Memory B cell (primary cell): ENCODE measurements at regions not wholly inside any gene's neighbourhood (a gene's known extent, or its start where the extent isn't known, plus 50 kb on each side); places are given as distances from the start of the nearest gene placed in this dataset.

Experiments
- ATAC-seq: fragments of 150-1000 bp; cut with Tn5 transposase; 2 replicates; pipeline ENCODE4 v1.10.0; 2021; ENCODE audit warnings: low read depth, mild to moderate bottlenecking, moderate library complexity
- DNase-seq, 2 donors: peaks; one replicate each; pipeline ENCODE4 v3.0.0; 2022; ENCODE audit warnings: low spot score in 2 of 2
- H3K27ac Mint-ChIP-seq: one replicate; pipeline ENCODE4 v1.8.0; 2022; ENCODE audit warnings: mild to moderate bottlenecking, moderate library complexity, mixed read lengths
- H3K27me3 Mint-ChIP-seq: one replicate; pipeline ENCODE4 v1.8.0; 2022; ENCODE audit warnings: mixed read lengths
- H3K36me3 Mint-ChIP-seq: one replicate; pipeline ENCODE4 v1.8.0; 2022; ENCODE audit warnings: mild to moderate bottlenecking, mixed read lengths
- H3K4me1 Mint-ChIP-seq: one replicate; pipeline ENCODE4 v1.8.0; 2022; ENCODE audit warnings: mixed read lengths
- H3K4me3 Mint-ChIP-seq: one replicate; pipeline ENCODE4 v1.8.0; 2022; ENCODE audit warnings: mild to moderate bottlenecking, moderate library complexity, mixed read lengths
- H3K9me3 Mint-ChIP-seq: one replicate; pipeline ENCODE4 v1.8.0; 2022; ENCODE audit warnings: mixed read lengths

DNA sequence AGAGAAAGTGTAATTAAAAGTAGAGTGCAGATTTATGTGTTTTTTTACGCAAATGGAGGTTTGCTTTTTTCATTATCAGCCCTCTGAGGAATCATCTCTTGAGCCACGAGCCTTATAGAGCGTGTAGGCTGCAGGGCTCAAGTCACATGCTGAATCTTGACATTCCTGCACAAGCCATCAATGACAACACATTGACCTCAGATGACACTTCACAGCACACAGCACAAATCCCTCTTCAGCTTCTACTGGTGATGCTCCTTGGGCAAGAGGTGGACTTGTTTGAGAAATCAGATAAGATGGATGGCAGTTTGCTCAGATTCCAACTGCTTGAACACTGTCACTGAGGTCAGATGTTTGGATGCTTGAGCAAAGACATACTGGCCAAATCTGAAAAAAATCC lies 250.6 kb downstream of the SNCA start:
- no peaks in the 10 kb centered on the region for H3K9me3 Mint-ChIP-seq
- ATAC-seq (no peak), DNase-seq (no peak)
- no peak overlapping the region for H3K27ac Mint-ChIP-seq
- no peak overlapping the region for H3K4me3 Mint-ChIP-seq
- H3K4me1 Mint-ChIP-seq: no peaks in the 10 kb centered on the region
- H3K27me3 Mint-ChIP-seq: peaks cover 6% of the 10 kb centered on the region
- H3K36me3 Mint-ChIP-seq: no peaks in the 10 kb centered on the region

DNA sequence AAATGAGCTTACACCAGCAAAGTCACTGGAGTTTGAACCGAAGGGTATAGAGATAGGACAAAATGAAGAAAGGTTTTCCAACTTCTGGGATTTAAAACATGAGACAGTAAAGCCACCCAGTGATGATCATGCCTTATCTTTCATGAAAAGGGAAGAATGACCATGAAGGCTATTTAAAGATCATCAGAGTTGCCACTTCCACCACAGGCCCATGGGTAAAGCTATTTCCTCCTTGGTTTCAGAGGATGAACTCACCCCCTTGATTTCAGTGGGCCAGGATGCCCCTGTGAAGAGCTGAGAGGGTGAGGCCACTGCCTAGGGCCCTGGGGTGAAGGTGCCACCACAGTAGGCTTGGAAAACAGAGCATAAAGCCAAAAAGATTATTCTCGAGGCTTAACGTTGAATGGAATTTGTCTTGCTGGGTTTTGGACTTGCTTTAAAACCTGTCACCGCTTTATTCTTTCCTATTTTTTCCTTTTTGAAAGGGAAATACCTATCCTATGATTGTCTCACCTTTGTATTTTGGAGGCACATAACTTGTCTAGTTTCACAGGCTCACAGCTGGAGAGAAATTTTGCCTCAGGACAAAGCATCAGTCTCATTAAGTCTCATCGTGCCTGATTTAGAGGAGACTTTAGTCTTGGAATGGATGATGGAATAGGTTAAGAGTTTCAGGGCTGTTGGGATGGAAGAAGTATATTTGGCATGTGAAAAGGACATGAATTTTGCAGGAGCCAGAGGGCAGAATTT lies 254.0 kb downstream of the SNCA start:
- no peak overlapping the region for H3K27ac Mint-ChIP-seq
- H3K27me3 Mint-ChIP-seq: peaks cover 6% of the 10 kb centered on the region
- ATAC-seq (no peak), DNase-seq (no peak)
- H3K9me3 Mint-ChIP-seq: no peaks in the 10 kb centered on the region
- no peaks in the 10 kb centered on the region for H3K4me1 Mint-ChIP-seq
- H3K4me3 Mint-ChIP-seq: no peak overlapping the region
- H3K36me3 Mint-ChIP-seq: no peaks in the 10 kb centered on the region

DNA sequence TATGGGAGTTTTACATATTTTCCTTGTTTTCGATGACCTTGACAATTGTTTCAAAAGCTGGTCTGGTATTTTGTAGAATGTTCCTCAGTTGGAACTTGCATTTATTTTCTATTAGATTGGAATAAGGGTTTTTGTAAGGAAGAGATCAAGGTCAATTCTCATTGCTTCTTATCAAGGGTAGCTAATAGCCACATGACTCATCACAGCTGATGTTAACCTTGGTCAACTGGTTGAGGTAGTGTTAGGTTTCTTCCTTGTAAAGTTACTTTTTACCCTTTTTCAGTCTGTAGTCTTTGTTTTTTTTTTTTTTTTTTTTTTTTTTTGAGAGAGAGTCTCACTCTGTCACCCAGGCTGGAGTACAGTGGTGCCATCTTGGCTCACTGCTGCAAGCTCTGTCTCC lies 257.2 kb downstream of the SNCA start:
- H3K27me3 Mint-ChIP-seq: peaks cover 8% of the 10 kb centered on the region
- no peaks in the 10 kb centered on the region for H3K36me3 Mint-ChIP-seq
- peaks cover 3% of the 10 kb centered on the region for H3K9me3 Mint-ChIP-seq
- no peak overlapping the region for H3K4me3 Mint-ChIP-seq
- no peak overlapping the region for H3K27ac Mint-ChIP-seq
- no peaks in the 10 kb centered on the region for H3K4me1 Mint-ChIP-seq
- ATAC-seq (no peak), DNase-seq (no peak)

DNA sequence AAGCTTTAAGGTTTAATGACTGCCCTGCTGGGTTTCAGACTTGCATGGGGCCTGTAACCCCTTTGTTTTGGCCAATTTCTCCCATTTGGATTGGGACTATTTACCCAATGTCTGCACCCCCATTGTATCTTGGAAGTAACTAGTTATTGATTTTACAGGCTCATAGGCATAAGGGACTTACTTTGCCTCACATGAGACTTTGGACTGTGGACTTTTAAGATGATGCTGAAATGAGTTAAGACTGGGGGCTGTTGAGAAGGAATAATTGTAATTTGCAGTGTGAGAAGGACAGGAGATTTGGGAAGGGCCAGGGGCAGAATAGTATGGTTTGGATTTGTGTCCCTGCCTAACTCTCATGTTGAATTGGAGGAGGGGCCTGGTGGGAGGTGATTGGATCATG lies 260.7 kb downstream of the SNCA start:
- H3K27ac Mint-ChIP-seq: no peak overlapping the region

DNA sequence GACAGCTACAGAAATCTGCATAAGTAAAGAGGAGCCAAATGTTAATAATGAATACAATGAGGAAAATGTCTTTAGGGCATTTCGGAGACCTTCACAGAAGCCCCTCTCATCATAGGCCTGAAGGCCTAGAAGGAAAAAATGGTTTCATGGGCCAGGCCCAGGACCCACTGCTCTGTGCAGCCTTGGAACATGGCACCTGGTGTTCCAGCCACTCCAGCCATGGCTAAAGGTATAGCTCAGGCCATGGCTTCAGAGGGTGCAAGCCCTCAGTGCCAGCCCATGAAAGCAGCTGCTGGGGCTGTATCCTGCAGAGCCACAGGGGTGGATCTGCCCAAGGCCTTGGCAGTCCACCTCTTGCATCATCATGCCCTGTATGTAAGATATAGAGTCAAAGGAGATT lies 261.1 kb downstream of the SNCA start:
- Mint-ChIP-seq H3K27me3 (peaks cover 4% of the 10 kb centered on the region), H3K4me1 (no peaks in the 10 kb centered on the region), H3K36me3 (no peaks in the 10 kb centered on the region), H3K4me3 (no peak overlapping the region), H3K9me3 (peaks cover 3% of the 10 kb centered on the region), H3K27ac (no peak overlapping the region)
- DNase-seq: no peak
- ATAC-seq: no peak

More for the DNA sequence above, 260.7 kb downstream of the SNCA start:
- peaks cover 3% of the 10 kb centered on the region for H3K9me3 Mint-ChIP-seq
- no peaks in the 10 kb centered on the region for H3K4me1 Mint-ChIP-seq
- ATAC-seq (no peak), DNase-seq (no peak)
- peaks cover 3% of the 10 kb centered on the region for H3K27me3 Mint-ChIP-seq
- H3K36me3 Mint-ChIP-seq: no peaks in the 10 kb centered on the region
- H3K4me3 Mint-ChIP-seq: no peak overlapping the region

DNA sequence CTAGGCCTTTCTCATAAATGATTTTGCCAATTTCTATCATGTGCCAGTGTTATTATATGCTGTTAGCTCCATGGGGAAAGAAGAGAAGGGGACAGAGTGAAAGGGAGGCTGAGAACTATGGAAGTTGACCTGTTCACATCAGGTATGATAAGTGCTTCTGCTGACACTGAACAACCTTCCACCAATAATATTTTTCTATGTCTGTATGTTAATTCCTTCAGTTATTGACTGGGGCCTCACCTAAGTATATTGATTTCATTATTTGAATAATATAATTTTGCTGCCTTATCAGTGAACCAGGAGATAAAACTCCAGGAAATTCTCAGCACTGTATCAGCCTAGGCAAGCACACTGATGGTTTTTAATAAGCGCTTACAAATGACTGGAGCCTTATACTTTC lies 262.8 kb downstream of the SNCA start:
- H3K4me3 Mint-ChIP-seq: no peak overlapping the region
- no peaks in the 10 kb centered on the region for H3K36me3 Mint-ChIP-seq
- H3K4me1 Mint-ChIP-seq: no peaks in the 10 kb centered on the region
- H3K9me3 Mint-ChIP-seq: peaks cover 3% of the 10 kb centered on the region
- H3K27ac Mint-ChIP-seq: no peak overlapping the region
- DNase-seq: no peak
- ATAC-seq: no peak
- peaks cover 4% of the 10 kb centered on the region for H3K27me3 Mint-ChIP-seq

DNA sequence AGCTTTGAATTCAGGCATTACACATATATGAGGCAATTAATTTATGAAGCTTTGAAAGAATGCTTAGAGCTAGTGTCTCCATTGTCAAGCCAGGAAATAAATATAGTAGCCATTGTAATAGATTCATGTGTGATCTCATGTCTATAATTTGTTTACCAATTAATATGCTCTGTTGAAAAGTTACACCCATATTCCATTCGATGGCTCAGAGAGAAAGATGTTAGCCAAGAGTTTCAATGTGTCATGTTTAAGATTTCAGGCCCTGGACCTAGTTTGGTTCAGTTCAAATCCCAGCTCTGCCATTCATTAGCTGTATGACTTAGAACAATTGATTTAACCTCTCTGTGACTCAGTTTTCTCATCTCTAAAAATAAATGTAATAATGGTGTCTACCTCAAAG lies 263.3 kb downstream of the SNCA start:
- no peak overlapping the region for H3K27ac Mint-ChIP-seq
- no peaks in the 10 kb centered on the region for H3K4me1 Mint-ChIP-seq
- DNase-seq: no peak
- H3K4me3 Mint-ChIP-seq: no peak overlapping the region
- H3K36me3 Mint-ChIP-seq: no peaks in the 10 kb centered on the region
- no peak for ATAC-seq
- peaks cover 3% of the 10 kb centered on the region for H3K9me3 Mint-ChIP-seq
- H3K27me3 Mint-ChIP-seq: peaks cover 4% of the 10 kb centered on the region

DNA sequence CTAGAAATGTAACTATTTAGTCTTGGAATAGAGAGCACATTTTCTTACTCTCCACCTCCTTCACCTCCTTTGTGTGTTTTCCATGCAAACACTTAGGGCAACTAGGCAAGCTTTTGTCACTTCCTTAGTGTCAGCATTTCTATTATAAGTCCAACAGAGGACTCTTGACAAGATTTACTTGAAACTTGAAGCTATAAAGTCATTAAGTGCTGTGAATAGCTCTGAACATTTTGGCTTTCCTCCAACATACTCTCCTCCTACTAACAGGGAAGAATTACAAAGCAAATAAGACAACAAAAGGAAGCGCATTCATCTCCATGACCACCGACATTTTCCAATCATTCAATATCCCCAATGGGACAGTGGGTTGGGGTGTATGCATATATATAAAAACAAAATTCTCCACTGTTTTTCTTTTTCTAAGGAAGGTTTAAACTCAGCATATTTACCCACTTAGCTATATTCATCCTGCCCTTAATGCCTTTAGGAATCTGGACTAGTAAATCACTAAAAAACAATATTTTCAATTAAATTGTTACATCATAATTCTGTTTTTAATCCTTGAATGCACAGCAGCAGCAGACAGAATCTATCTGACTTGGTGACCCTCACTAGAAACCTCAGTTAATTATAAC lies 264.6 kb downstream of the SNCA start:
- peaks cover 8% of the 10 kb centered on the region for H3K27me3 Mint-ChIP-seq
- H3K27ac Mint-ChIP-seq: no peak overlapping the region
- H3K4me3 Mint-ChIP-seq: no peak overlapping the region
- H3K36me3 Mint-ChIP-seq: no peaks in the 10 kb centered on the region
- no peaks in the 10 kb centered on the region for H3K4me1 Mint-ChIP-seq
- ATAC-seq (no peak), DNase-seq (no peak)
- H3K9me3 Mint-ChIP-seq: peaks cover 3% of the 10 kb centered on the region

DNA sequence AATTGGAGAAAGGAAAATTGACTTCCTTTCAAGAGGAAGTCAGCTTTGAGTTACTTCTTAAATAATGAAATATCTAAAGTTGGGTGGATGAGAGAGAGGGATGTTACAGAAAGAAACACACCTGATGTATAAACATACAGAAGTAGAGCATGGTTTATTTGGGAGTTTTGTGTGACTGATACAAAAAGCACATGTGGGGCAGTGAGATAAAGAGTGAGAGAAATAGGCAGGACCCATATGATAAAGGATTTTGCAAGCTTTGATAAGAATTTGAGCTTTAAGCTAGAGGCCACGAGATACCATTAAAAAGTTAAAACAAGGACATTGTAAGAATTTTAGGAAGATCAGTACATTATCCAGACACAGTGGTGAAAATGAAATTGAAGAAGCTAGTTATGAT lies 263.3 kb upstream of the GPRIN3 start:
- DNase-seq: no peak
- Mint-ChIP-seq H3K27me3 (peaks cover 11% of the 10 kb centered on the region), H3K27ac (no peak overlapping the region), H3K4me1 (no peaks in the 10 kb centered on the region), H3K4me3 (no peak overlapping the region), H3K36me3 (no peaks in the 10 kb centered on the region), H3K9me3 (peaks cover 3% of the 10 kb centered on the region)
- no peak for ATAC-seq

DNA sequence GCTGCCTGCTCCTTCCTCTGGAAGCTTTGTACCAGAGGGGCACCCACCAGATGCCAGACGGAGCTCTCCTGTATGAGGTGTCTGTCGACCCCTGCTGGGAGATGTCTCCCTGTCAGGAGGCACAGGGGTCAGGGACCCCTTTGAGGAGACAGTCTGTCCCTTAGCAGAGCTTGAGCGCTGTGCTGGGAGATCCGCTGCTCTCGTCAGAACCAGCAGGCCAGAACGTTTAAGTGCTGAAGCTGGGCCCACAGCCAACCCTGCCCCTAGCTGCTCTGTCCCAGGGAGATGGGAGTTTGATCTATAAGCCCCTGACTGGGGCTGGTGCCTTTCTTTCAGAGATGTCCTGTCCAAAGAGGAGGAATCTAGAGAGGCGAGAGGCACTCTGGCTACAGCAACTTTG lies 260.3 kb upstream of the GPRIN3 start:
- Mint-ChIP-seq H3K9me3 (no peaks in the 10 kb centered on the region), H3K27me3 (peaks cover 9% of the 10 kb centered on the region), H3K27ac (no peak overlapping the region), H3K4me3 (no peak overlapping the region), H3K36me3 (no peaks in the 10 kb centered on the region), H3K4me1 (no peaks in the 10 kb centered on the region)
- ATAC-seq: no peak
- DNase-seq: no peak

DNA sequence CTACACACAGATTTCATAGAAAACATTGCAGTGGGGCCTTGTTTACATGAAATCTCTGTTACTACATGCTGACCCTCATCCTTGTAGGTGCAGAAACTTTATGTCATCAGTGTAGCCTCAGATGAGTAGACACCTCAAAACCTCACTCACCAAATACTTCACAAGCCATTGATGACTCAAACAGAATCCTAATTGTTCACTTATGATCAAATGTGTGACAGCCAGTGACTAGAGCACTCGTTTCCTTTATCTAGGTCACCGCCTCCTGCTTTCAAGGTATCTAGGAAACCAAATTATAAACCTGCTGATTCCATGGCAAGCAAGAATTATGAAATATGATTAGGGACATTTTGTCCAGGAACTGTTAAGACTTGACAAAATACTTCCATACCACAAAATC lies 255.8 kb upstream of the GPRIN3 start:
- no peak for DNase-seq

DNA sequence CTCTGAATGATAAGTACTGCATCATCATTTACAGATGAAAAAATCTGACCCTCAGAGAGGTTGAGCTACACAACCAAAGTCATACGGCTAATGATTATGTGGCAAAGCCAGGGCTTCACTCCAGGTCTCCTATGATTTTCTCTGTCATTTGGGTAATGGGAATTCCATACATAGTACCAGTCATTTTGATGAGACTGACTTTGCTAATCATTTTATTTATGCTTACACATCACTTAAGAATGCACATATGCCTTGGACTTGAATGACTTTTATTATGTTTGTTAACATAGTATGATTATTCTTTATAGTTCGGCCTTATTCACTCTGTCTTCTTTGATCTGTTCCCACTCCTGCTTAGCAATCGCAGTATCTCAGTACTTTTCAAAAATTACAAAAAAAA lies 255.1 kb upstream of the GPRIN3 start:
- DNase-seq: no peak
- Mint-ChIP-seq H3K27ac (no peak overlapping the region), H3K27me3 (peaks cover 3% of the 10 kb centered on the region), H3K9me3 (no peaks in the 10 kb centered on the region), H3K4me3 (no peak overlapping the region), H3K4me1 (no peaks in the 10 kb centered on the region), H3K36me3 (no peaks in the 10 kb centered on the region)
- ATAC-seq: no peak

More for the DNA sequence above, 255.8 kb upstream of the GPRIN3 start:
- no peak for ATAC-seq
- H3K36me3 Mint-ChIP-seq: no peaks in the 10 kb centered on the region
- no peaks in the 10 kb centered on the region for H3K4me1 Mint-ChIP-seq
- no peaks in the 10 kb centered on the region for H3K9me3 Mint-ChIP-seq
- no peak overlapping the region for H3K27ac Mint-ChIP-seq
- H3K4me3 Mint-ChIP-seq: no peak overlapping the region
- peaks cover 6% of the 10 kb centered on the region for H3K27me3 Mint-ChIP-seq

DNA sequence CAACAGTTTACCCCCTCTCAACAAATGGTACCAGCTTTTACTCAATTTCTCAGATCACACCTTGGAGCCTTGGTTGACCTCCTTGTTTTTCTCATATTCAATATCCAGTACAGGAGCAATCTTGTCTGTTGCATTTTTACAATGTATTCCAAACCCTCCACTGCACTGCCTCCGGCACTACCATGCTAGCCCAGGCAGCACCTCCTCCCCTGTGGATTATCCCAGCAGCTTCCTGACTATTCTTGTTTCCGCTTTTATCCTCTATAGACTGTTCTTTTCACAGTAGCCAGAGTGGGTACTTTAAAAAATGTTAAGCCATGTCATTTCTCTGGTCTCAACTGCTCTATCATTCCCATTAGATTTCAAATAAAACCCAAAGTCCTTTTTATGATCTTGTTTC lies 253.4 kb upstream of the GPRIN3 start:
- Mint-ChIP-seq H3K27ac (no peak overlapping the region), H3K27me3 (no peaks in the 10 kb centered on the region), H3K4me1 (no peaks in the 10 kb centered on the region), H3K36me3 (no peaks in the 10 kb centered on the region), H3K9me3 (no peaks in the 10 kb centered on the region), H3K4me3 (no peak overlapping the region)
- ATAC-seq (no peak), DNase-seq (no peak)

DNA sequence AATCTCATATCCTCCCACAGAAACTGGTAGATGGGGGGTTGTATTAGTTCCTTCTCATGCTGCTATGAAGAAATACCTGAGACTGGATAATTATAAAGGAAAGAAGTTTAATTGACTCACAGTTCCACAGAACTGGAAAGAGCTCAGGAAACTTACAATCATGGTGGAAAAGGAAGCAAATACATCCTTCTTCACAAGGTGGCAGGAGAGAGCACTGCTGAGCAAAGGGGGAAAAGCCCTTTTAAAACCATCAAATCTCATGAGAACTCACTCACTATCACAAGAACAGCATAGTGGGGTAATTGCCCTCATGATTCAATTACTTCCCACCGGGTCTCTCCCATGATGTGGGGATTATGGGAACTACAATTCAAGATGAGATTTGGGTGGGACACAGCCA lies 250.5 kb upstream of the GPRIN3 start:
- DNase-seq (no peak), ATAC-seq (no peak)
- Mint-ChIP-seq H3K9me3 (no peaks in the 10 kb centered on the region), H3K4me1 (no peaks in the 10 kb centered on the region), H3K36me3 (no peaks in the 10 kb centered on the region), H3K27me3 (no peaks in the 10 kb centered on the region), H3K27ac (no peak overlapping the region), H3K4me3 (no peak overlapping the region)
